Aorta (tissue), 5 donors: ENCODE measurements at regions not wholly inside any gene's neighbourhood (a gene's known extent, or its start where the extent isn't known, plus 50 kb on each side); places are given as distances from the start of the nearest gene placed in this dataset.

Experiments used
- ATAC-seq: fragments of 200-7000 bp; cut with Tn5 transposase; one replicate; pipeline ENCODE4 v1.9.1; 2022; ENCODE audit warnings: moderate library complexity; ENCODE audit not compliant: low FRiP score
- DNase-seq, 2 donors: peaks; one replicate each; pipeline ENCODE4 v3.0.0-alpha.2; 2020
- H3K27ac ChIP-seq, 2 donors: one replicate each; pipeline ENCODE4 v1.5.1; 2013; ENCODE audit warnings: low read length in 2 of 2, mild to moderate bottlenecking in 2 of 2, moderate library complexity in 2 of 2, control low read depth in 1 of 2, inconsistent platforms in 1 of 2, low read depth in 1 of 2
- H3K27me3 ChIP-seq, 2 donors: one replicate each; pipeline ENCODE4 v1.6.1; 2013; ENCODE audit warnings: control low read depth in 1 of 2, low read length in 1 of 2, mild to moderate bottlenecking in 1 of 2, moderate library complexity in 1 of 2; ENCODE audit not compliant: insufficient read depth in 2 of 2, control insufficient read depth in 1 of 2
- H3K36me3 ChIP-seq, 2 donors: one replicate each; pipeline ENCODE4 v1.6.1; 2013; ENCODE audit warnings: control low read depth in 1 of 2, low read length in 1 of 2, mild to moderate bottlenecking in 1 of 2; ENCODE audit not compliant: insufficient read depth in 2 of 2, control insufficient read depth in 1 of 2
- H3K4me1 ChIP-seq, 2 donors: one replicate each; pipeline ENCODE4 v1.6.1; 2013; ENCODE audit warnings: low read length in 2 of 2, control low read depth in 1 of 2, mild to moderate bottlenecking in 1 of 2, moderate library complexity in 1 of 2; ENCODE audit not compliant: insufficient read depth in 2 of 2, control insufficient read depth in 1 of 2
- H3K4me3 ChIP-seq, 2 donors: one replicate each; pipeline ENCODE4 v1.5.1; 2013; ENCODE audit warnings: low read length in 2 of 2, control low read depth in 1 of 2, mild to moderate bottlenecking in 1 of 2
- H3K9me3 ChIP-seq: one replicate; pipeline ENCODE4 v1.6.1; 2013; ENCODE audit warnings: mild to moderate bottlenecking, low read length; ENCODE audit not compliant: control insufficient read depth
- WGBS, 2 donors: extraction: QIAGEN DNeasy Blood & Tissue Kit; methylation state at CpG; one replicate each; pipeline ENCODE4 v1.1.7; 2013; 5-methylcytosine and 5-hydroxymethylcytosine counted together
- intact Hi-C, 2 donors: fragments of 100-400 bp; cut with DNase I; formaldehyde crosslinking; loops; one replicate each; pipeline versions ENCODE4 v1.14.2 to v1.15.0; 2022
- donor health status: healthy with polysubstance abuse.
- donor health status: Bipolar disorder and iron deficiency.
- donor health status: DM: no; HTN: no; CAD: no.
- donor health status: DM: no; HTN: no; CAD: no.
- donor health status: DM: yes; HTN: yes; CAD: no.

GRCh38 chr6:120405947-120406346, 928.3 kb downstream of the TBC1D32 start:
- H3K27me3 ChIP-seq: no peaks in the 10 kb centered on the region
- H3K9me3 ChIP-seq: no peaks in the 10 kb centered on the region
- no peak for DNase-seq
- H3K4me3 ChIP-seq: no peak overlapping the region
- intact Hi-C loops: no loop called here
- H3K4me1 ChIP-seq: no peaks in the 10 kb centered on the region
- H3K36me3 ChIP-seq: no peaks in the 10 kb centered on the region
- no peak for ATAC-seq
- no peak overlapping the region for H3K27ac ChIP-seq
- WGBS, 2 donors: 55 to 73% methylated on average over 3 of the region's 3 CpGs

- intact Hi-C loops: no loop called here
- H3K27ac ChIP-seq: no peak overlapping the region
- WGBS, 2 donors: 71 to 84% methylated on average over 1 of the region's 1 CpG
- no peaks in the 10 kb centered on the region for H3K36me3 ChIP-seq
- no peaks in the 10 kb centered on the region for H3K27me3 ChIP-seq
- DNase-seq (no peak), ATAC-seq (no peak)
- H3K4me3 ChIP-seq: no peak overlapping the region
- H3K4me1 ChIP-seq: no peaks in the 10 kb centered on the region
- peaks cover 2% of the 10 kb centered on the region for H3K9me3 ChIP-seq
These were observed 938.5 kb downstream of the TBC1D32 start for GRCh38 chr6:120395784-120396183.

GRCh38 chr6:120395330-120395729, 939.0 kb downstream of the TBC1D32 start:
- intact Hi-C loops: no loop called here
- Histone ChIP-seq H3K27me3 (no peaks in the 10 kb centered on the region), H3K4me1 (no peaks in the 10 kb centered on the region), H3K36me3 (no peaks in the 10 kb centered on the region), H3K4me3 (no peak overlapping the region), H3K9me3 (peaks cover 2% of the 10 kb centered on the region), H3K27ac (no peak overlapping the region)
- ATAC-seq: no peak
- 87 to 88% methylated on average over 1 of the region's 1 CpG for WGBS, 2 donors
- no peak for DNase-seq

GRCh38 chr6:120392941-120393340, 941.3 kb downstream of the TBC1D32 start:
- intact Hi-C loops: no loop called here
- H3K27me3 ChIP-seq: no peaks in the 10 kb centered on the region
- H3K36me3 ChIP-seq: no peaks in the 10 kb centered on the region
- no peaks in the 10 kb centered on the region for H3K4me1 ChIP-seq
- 1 to 13% methylated on average over 2 of the region's 2 CpGs for WGBS, 2 donors
- peaks cover 2% of the 10 kb centered on the region for H3K9me3 ChIP-seq
- no peak overlapping the region for H3K27ac ChIP-seq
- no peak for DNase-seq
- no peak overlapping the region for H3K4me3 ChIP-seq
- ATAC-seq: no peak

GRCh38 chr6:120384671-120385070, 949.6 kb downstream of the TBC1D32 start:
- Histone ChIP-seq H3K36me3 (no peaks in the 10 kb centered on the region), H3K27ac (no peak overlapping the region), H3K9me3 (no peaks in the 10 kb centered on the region), H3K27me3 (no peaks in the 10 kb centered on the region), H3K4me1 (no peaks in the 10 kb centered on the region), H3K4me3 (no peak overlapping the region)
- intact Hi-C loops: no loop called here
- ATAC-seq (no peak), DNase-seq (no peak)

- H3K9me3 ChIP-seq: no peaks in the 10 kb centered on the region
- intact Hi-C loops: no loop called here
- H3K27me3 ChIP-seq: no peaks in the 10 kb centered on the region
- H3K4me3 ChIP-seq: no peak overlapping the region
- H3K4me1 ChIP-seq: no peaks in the 10 kb centered on the region
- no peak for ATAC-seq
- WGBS, 2 donors: 23 to 39% methylated on average over 1 of the region's 1 CpG
- H3K27ac ChIP-seq: no peak overlapping the region
- DNase-seq: no peak
- no peaks in the 10 kb centered on the region for H3K36me3 ChIP-seq
These were observed 950.6 kb downstream of the TBC1D32 start for GRCh38 chr6:120383681-120384080.

- Histone ChIP-seq H3K4me1 (no peaks in the 10 kb centered on the region), H3K27me3 (no peaks in the 10 kb centered on the region), H3K9me3 (no peaks in the 10 kb centered on the region), H3K27ac (no peak overlapping the region), H3K4me3 (no peak overlapping the region), H3K36me3 (no peaks in the 10 kb centered on the region)
- intact Hi-C loops: no loop called here
- no peak for DNase-seq
- 26 to 27% methylated on average over 3 of the region's 3 CpGs for WGBS, 2 donors
- no peak for ATAC-seq
These were observed 955.6 kb downstream of the TBC1D32 start for GRCh38 chr6:120378582-120379220.

GRCh38 chr6:120373185-120373584, 961.1 kb downstream of the TBC1D32 start:
- H3K27me3 ChIP-seq: no peaks in the 10 kb centered on the region
- H3K27ac ChIP-seq: no peak overlapping the region
- DNase-seq: no peak
- no peak overlapping the region for H3K4me3 ChIP-seq
- intact Hi-C loops: no loop called here
- ATAC-seq: no peak
- H3K9me3 ChIP-seq: no peaks in the 10 kb centered on the region
- no peaks in the 10 kb centered on the region for H3K4me1 ChIP-seq
- H3K36me3 ChIP-seq: no peaks in the 10 kb centered on the region
- WGBS, 2 donors: 73 to 74% methylated on average over 2 of the region's 2 CpGs

- H3K9me3 ChIP-seq: no peaks in the 10 kb centered on the region
- H3K27ac ChIP-seq: no peak overlapping the region
- ATAC-seq (no peak), DNase-seq (no peak)
- WGBS, 2 donors: 56 to 61% methylated on average over 6 of the region's 6 CpGs
- no peaks in the 10 kb centered on the region for H3K4me1 ChIP-seq
- H3K27me3 ChIP-seq: no peaks in the 10 kb centered on the region
- H3K4me3 ChIP-seq: no peak overlapping the region
- intact Hi-C loops: no loop called here
- H3K36me3 ChIP-seq: no peaks in the 10 kb centered on the region
These were observed 970.9 kb downstream of the TBC1D32 start for GRCh38 chr6:120363429-120363828.
